SK-N-DZ (cell line): ENCODE measurements at regions not wholly inside any gene's neighbourhood (a gene's known extent, or its start where the extent isn't known, plus 50 kb on each side); places are given as distances from the start of the nearest gene placed in this dataset.
"Not testable (repeated sequence)": the region's sequence is repeated elsewhere in the genome, so short reads cannot be mapped to it uniquely, and the experiment has no call there.

Experiments
- DNase-seq: peaks from one replicate; pipeline ENCODE4 v3.0.0-alpha.2; 2015; ENCODE audit warnings: low spot score

DNA sequence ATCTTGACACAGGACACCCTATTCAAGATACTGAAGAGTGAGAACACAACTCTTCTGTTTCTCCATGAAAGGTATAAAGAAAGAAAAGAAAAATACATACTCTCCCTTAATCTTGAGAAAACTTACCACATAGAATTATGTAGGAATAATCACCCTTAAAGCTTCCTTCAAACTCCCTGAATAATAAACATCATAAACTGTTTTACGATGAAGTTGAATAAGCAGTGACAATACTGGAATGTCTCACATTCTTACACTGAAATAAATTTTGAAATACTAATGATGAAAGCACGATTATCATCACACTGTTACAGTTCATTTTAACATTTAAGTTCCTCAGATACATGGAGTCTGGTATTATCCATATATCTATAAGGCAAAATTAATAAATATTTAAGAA is 306.2 kb downstream of the IPMK start:
- DNase-seq, result no peak

DNA sequence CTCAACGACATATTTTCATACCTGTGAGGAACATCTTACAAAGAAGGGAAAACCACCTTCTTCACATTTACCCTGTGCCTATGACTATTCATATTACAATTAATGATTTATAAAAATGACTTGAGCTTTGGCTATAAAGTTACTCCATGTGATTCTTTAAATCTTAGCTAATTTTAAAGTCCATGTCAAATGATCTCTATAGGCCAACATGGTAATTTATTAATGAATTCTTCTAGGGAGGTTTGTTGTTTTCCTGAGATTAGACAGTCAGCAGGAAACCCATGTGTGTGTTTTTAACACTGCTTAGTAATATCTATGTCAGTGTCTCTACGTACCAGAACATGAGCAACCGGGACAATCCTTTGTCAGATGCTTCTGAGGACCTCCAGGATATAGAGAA is 307.3 kb downstream of the IPMK start:
- DNase-seq, result no peak

GRCh38 chr10:57959318-57960006 is 308.2 kb downstream of the IPMK start:
- no peak for DNase-seq

- DNase-seq, result no peak
Measured at GRCh38 chr10:57955076-57955475, 312.6 kb downstream of the IPMK start.

- DNase-seq, result no peak
Measured at GRCh38 chr10:57952741-57953140, 315.0 kb downstream of the IPMK start.

DNA sequence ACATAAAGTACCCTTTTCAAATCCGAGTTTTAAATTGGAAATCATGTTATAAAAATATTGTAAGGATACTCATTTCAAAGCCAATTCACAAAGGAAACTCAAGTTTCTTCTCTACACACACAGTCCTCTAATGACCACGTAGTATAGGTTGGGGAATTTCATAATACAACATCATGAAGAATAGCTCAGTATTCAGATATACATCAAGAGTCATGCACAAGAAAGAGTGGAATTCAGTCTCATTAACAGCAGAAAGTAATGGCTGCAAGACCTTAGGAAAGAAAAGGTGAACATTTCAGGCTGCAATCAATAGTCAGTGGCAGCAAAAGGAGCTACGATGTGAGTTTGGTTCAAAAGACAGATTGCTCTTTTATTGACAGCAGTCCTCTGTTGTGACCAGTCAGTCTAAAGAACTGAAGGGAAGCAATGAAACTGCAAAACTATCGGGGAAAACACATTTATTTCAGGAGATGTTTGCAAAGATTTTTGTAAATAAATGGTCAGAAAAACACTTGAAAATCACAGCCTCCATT is 317.2 kb downstream of the IPMK start:
- DNase-seq, result no peak

DNA sequence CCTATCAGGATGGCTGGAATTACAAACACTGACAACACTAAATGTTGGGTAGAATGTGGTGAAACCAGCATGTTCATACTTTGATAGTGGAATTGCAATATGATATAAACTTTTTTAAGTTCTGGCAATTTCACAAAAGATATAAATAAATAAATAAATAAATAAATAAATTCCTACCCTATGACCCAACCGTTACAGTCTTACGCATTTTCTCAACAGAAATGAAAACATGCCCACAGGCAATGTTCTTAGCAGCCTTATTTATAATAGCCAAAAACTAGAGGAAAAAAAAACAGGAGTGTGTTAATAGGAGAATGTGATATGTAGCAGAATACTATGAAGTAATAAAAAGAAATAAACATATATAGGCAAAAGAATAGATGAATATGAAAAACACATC is 318.9 kb downstream of the IPMK start:
- no peak for DNase-seq

- DNase-seq, result no peak
Measured at GRCh38 chr10:57946833-57947232, 320.9 kb downstream of the IPMK start.

GRCh38 chr10:57943701-57944100 is 324.0 kb downstream of the IPMK start:
- DNase-seq, result no peak

- DNase-seq, result no peak
Measured at GRCh38 chr10:57925045-57925444, 342.6 kb downstream of the IPMK start.

DNA sequence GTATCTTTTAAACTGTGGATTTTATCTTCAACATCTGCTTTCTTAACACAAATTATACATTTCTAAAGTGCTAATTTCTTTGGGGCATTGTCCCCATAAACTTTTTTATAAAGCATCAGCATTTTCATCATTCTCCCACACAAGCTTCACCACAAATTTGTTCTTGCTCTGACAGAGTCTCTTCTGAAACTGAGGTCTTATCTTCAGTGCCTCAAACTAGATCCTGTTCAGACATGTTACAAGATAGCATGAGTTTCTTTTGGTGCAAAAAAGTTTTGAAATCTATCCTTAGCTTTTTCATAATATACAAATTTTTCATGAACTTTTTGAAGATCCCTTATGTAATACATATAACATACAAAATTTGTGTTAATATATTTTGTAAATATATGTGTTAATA is 346.6 kb downstream of the IPMK start:
- DNase-seq, result no peak

DNA sequence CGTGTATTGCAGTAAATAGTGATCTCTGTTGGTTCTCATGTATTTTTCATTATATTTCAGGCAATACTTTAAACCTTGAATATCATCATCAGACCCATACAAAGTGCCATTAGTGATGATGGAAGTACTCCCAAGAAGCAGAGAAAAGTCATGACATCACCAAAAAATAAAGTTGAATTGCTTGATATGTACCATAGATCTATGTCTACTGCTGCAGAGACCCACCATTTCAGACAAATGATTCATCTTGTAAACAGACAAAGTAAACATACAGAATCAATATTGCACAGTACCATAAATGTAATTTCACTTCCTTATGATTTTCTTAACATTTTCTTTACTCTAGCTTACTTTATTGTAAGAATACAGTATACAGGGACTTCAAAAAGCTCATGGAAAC is 347.8 kb downstream of the IPMK start:
- no peak for DNase-seq

DNA sequence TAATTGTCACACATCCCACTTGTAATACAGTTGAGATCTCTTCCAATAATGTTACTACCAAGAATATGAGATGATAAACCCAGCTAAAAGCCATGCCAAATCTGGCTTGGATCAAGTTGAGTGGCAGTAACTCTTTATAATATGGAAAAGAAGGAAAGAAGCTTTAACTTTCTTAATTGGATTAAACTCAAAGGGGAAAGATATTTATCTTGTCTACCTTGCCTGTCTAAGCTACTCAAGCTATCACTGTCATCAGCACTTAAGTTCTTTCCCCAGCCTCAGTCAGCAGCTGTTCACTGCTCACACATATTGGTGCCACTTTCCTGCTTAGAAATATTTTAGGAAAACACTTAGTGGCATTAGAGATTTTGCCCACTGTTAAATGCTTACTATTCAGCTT is 350.7 kb downstream of the IPMK start:
- peak; percentile 97 for DNase-seq

DNA sequence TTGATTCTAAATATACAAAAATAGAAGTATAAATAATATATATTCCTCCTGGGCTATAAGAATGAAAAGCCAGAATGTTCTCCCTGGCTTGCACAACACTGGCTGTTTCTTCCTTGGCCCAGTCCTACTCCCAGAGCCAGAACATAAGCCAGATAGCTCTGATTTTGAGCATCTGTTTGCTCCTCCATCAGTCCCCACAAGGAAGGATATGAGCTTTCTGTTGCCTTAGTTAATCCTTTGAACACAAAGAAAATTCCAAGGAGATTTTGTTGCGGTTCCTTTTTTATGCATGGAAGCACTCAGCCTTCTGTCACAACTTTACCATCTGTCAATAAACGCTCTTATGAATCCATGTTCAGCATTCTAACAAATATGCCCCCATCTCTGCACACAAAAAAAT is 361.8 kb downstream of the IPMK start:
- no peak for DNase-seq

DNA sequence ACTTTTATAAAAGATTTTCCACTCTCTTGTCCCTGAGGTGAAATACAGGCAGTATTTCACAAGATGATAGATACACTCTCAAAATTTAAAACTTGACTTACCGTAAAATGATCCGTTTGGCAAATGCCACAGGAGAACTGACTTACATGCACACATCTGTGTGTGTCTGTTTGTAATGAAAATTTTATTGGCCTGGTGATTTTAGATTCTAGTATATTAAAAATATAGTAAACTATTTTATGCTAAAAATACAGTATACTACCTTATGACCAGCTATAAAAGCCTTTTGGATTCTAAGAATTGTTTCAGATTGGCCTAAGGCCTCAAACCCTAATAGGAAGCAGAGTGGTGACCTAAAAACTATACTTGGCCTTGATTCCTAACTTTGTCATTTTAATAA is 362.7 kb downstream of the IPMK start:
- no peak for DNase-seq

DNA sequence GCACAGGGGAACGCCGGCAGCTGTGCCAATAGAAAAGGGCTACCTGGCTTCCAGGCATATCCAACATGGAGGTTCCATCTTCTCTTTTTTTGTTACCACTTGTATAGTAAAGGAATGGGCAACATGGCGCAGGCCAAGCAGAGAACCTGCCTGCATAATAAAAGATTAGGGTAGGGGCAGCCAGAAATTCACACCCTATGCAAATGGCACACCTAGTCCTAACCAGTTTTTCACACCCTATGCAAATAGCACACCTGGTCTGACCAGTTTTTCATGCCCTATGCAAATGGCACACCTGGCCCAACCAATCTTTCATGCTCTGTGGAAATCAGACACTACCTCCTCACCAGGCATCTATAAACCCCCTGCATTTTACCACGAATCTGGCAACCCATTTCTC is 369.5 kb downstream of the IPMK start:
- no peak for DNase-seq

- DNase-seq, result no peak
Measured at GRCh38 chr10:57897611-57898010, 370.1 kb downstream of the IPMK start.

GRCh38 chr10:57894361-57894760 is 373.3 kb downstream of the IPMK start:
- no peak for DNase-seq

GRCh38 chr10:57891201-57892006 is 376.3 kb downstream of the IPMK start:
- peak; percentile 80 for DNase-seq

GRCh38 chr10:57890691-57891090 is 377.0 kb downstream of the IPMK start:
- no peak for DNase-seq

DNA sequence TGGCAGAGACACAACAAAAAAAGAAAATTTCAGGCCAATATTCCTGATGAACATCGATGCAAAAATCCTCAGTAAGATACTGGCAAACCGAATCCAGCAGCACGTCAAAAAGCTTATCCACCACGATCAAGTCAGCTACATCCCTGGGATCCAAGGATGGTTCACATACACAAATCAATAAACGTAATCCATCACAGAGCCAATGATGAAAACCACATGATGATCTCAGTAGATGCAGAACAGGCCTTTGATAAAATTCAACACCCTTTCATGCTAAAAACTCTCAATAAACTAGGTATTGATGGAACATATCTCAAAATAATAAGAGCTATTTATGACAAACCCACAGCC is 382.1 kb downstream of the IPMK start:
- DNase-seq, result not testable (repeated sequence)

DNA sequence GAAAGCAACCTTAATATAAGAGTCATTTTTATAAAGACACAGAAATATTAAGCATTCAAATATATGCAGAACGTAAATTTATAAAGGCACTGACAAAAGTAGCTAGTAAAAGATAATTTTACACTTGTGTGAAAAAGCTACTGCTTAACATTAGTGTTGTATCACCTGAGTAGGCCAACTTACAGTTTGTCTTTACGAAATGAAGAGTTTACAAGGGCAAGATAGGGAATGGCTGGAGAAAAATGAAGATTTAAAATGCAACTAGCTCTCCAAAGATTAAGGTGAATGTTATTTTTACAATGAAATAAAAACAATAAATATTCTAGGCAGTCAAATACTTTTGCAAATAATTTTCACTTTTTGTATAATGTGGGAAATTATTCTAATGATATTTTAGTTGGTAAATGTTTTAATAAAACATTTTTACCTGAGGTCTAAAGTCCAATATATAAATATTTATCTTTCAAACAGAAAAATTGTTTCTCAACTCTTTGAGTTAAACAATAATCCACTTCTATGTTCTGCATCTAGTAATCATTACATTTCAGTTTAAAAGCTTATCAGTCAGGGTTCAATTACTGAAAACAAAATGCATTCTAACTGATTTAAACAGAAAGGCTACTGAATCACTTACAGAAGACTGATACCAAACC is 382.6 kb downstream of the IPMK start:
- no peak for DNase-seq

DNA sequence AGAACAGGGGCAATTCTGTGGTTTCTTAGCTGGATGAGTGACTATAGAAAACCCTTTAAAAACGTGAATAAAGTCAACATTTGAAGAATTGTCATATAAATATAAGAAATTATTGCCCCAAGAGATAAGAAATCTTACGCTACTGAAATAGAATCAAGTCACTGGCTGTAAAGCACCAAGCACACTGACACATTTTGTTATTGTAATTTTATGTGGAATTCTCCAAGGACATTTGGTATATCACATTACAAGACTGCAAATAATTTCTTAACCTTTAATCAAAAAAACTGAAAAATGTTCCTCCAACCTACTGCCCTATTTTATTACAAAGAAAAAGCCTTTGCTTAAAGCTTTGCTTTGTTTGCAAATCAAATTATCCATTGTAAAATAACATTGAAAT is 383.3 kb downstream of the IPMK start:
- no peak for DNase-seq
